ENCODE measurements at regions not wholly inside any gene's neighbourhood (a gene's known extent, or its start where the extent isn't known, plus 50 kb on each side); places are given as distances from the start of the nearest gene placed in this dataset.

DNA sequence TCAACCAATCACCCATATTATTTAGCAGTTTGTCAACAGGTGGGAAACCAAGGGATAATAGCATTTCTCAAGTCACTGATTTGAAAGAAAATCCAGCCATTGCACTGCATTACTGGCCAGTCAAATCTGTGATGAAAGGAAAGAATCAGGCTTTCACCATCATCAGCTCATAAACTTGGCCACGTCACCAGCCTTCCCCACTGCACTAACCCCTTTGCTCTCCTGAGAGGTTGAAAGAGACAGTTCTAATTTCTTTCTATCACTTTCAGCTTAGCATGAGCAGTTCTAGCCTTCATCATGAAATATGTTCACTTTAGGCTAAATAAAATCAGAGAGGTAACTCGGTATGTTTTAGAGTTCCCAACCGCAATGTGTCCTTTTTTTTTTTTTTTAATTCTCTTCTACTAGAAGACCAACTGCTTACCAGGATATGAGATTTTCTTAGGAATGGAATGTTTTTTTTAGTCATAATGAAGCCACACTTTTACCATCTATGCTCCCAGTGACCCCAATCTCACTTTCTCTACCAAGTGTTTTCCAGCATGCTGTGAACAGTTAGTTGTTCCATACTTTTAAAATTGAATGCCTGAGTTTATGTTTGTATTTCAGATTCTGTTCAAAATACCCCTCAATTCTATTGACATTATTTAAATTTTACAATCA, 55.7 kb upstream of the SLC7A11 start:
- DNase-seq (ENCODE audit: low read depth) = no peak
- TF ChIP-seq CTCF (IDR thresholded peaks at IDR 0.05; ENCODE audit: control insufficient read depth, insufficient read depth, low read depth, low read length, missing control alignments) = no peak
- H3K4me3 ChIP-seq (ENCODE audit: control insufficient read depth, low read depth, low read length) = no peak overlapping the region

- no peak for TF ChIP-seq CTCF (IDR thresholded peaks at IDR 0.05; ENCODE audit: control insufficient read depth, insufficient read depth, low read depth, low read length, missing control alignments)
- DNase-seq (ENCODE audit: low read depth) = no peak
Measured at GRCh38 chr4:138292321-138292720, 50.2 kb upstream of the SLC7A11 start.

More at GRCh38 chr4:138292321-138292720, 50.2 kb upstream of the SLC7A11 start:
- H3K4me3 ChIP-seq (ENCODE audit: control insufficient read depth, low read depth, low read length) = no peak overlapping the region

Measured in AG09309 (cell line).